ENCODE measurements at regions not wholly inside any gene's neighbourhood (a gene's known extent, or its start where the extent isn't known, plus 50 kb on each side); places are given as distances from the start of the nearest gene placed in this dataset.
"Not testable (repeated sequence)": the region's sequence is repeated elsewhere in the genome, so short reads cannot be mapped to it uniquely, and the experiment has no call there.

DNA sequence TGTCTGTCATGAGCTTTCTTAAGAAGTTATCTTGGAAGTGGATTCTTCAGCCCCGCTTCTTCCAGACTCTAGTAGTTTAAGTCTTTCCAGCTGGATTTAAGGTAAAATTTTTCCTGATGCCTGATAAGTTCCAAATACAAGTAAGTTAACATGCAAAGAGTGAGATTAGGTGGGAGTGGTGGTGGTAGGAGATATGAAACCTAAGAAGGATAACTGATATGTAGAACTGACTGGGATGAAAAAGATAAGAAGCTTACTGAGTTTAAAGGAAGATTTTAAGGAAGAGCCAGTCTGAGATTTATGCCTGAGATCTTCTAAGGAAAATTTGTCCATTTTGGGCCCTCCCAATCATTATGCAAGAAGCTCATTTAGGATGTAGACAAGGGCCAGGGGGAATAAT is 250.9 kb upstream of the SYT10 start:
- no peak for DNase-seq

- no peak for DNase-seq
Measured at GRCh38 chr12:33703221-33703620, 263.6 kb upstream of the SYT10 start.

DNA sequence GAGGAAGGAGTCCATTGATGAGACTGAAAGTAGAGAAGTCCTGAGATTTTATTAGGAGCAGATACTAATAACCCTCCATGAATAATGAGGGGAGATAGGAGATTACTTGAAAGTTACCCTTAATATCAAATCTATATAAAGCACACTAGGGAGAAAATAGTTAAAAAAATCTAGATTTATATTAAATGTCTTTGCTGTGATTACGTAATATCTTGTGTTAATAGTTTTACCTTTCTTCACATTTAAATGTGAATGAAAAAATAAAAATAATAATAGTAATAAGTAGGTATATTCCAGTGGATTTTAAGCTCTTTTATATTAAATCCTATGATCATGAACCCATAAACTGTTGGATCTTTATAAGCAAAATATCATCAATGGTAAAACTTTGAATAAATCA is 267.3 kb upstream of the SYT10 start:
- no peak for DNase-seq

DNA sequence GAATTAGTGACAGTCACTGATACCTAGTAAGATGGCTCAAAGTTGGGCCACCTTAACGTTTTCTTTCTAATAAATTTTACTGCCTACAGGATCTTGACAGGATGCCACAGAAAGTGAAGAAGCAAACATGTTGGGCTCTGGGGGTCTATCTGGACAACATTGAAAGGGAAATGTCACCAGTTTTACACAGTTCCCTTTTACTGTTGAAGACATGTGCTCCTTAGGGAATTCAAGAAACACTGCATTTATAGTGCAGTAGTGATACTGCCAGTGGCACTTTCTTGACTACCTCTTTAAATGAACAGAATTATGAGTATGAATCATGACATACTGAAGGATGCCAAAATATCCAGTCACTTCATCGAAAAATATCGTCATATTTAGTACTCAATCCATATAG is 269.3 kb upstream of the SYT10 start:
- no peak for DNase-seq

- DNase-seq: no peak
Measured at GRCh38 chr12:33710548-33710947, 270.9 kb upstream of the SYT10 start.

DNA sequence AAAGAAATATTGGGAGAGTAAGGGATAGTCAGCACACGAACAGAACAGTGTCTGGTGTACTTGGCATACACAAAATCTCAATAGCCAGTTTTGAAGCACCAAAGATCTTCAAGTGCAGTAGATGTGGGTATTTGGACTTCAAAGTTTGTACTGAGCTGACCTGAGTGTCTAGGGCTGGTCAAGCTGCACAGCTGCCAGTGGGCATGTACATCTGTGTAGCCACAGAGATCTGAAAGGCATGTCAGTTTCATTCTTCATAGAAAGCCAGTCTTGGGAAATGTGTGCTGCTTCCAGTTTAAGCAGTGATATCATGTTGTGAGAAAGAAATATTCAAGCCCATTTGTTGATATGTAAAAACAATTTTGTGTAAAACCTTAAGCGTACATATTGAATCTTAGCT is 279.0 kb upstream of the SYT10 start:
- DNase-seq: no peak

DNA sequence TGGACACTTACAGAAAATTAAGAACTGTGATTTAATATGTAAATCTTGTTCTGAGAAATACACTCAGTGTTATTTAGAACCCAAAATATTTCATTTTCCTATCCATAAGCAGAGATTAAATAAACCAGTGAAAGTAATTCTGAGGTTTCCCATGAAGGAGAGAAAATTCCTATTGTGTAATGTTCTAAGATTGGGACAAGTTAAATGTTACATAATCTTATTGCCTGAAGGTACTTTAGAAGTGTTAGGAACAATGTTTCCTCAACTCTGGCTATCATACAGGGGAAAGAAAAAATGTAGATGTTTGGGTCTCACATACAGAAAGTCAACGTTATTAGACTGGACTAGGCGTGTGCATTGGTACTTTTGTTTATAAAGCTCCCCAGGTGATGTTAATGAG is 281.9 kb upstream of the SYT10 start:
- DNase-seq: no peak

- no peak for DNase-seq
Measured at GRCh38 chr12:33724867-33725266, 285.2 kb upstream of the SYT10 start.

- no peak for DNase-seq
Measured at GRCh38 chr12:33734871-33735270, 287.4 kb upstream of the ALG10 start.

DNA sequence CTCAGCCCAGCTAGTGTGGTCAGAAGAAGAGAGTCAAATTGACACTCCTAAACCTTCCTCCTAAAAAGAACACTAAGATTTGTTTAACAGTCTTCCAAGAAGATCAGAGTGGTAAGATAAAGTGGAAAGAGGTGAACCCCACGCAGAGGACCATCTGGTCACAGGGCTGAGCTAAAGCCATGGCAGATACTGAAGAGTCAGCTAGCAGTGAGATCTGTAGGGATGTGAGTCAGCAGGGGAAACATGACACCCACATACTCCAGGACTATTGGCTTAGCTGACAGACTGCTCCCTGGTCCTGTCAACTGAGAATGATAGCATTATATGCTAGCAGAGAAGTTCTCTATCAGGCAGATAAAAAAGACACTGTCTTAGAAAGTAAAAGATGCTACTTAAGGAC is 269.4 kb upstream of the ALG10 start:
- no peak for DNase-seq

- DNase-seq: no peak
Measured at GRCh38 chr12:33757701-33758100, 264.6 kb upstream of the ALG10 start.

DNA sequence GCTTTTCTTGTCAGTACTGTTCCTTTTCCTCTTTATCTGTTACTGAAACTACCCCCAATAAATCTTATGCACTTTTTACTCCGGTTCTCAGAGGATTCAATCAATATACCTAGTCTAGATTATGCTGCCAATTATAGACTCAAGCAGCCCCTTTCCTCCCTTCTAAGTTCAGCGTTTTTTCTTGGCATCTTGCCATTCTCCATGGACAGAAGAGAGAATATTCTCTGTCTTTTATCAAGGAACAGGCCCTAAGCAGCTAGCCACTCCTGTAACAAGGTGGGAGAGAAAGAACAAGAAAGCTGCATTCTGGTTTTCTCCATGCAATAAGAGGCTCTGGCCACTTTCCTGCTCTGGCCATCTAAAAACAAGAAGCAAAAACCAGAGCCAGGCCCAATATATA is 263.0 kb upstream of the ALG10 start:
- DNase-seq: no peak

DNA sequence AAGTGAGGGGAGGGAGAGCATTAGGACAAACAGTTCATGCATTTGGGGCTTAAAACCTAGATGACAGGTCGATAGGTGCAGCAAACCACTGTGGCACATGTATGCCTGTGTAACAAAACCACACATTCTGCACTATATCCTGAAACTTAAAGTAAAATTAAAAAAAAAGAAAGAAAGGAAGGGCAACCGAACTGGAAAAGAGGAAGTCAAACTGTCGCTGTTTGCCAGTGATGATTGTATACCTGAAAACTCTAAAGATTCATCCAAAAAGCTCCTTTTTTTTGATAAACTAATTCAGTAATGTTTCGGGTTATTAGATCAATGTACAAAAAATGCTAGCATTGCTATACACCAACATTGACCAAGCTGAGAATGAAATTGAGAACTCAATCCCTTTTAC is 259.0 kb upstream of the ALG10 start:
- DNase-seq: no peak

GRCh38 chr12:33770652-33771051 is 251.6 kb upstream of the ALG10 start:
- no peak for DNase-seq

DNA sequence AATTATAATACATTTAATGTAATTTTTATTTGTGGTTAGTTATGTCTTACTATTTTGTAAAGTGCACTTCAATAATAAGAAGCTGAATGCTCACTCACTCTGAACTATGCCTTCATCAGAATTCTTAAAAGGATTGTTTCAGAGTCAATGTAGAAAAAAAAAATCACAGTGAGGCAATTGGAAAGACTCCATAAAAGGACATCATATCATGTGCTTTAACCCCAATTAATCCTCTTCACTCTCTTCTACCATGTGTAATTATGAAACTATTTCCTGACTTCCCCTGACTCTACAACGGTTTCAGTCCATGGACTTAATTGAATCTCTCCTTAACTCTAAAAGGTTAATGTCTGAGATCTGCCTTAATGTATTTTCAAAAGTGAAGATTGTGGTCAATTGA is 250.4 kb upstream of the ALG10 start:
- no peak for DNase-seq

GRCh38 chr12:33773091-33773490 is 249.2 kb upstream of the ALG10 start:
- DNase-seq: not testable (repeated sequence)

DNA sequence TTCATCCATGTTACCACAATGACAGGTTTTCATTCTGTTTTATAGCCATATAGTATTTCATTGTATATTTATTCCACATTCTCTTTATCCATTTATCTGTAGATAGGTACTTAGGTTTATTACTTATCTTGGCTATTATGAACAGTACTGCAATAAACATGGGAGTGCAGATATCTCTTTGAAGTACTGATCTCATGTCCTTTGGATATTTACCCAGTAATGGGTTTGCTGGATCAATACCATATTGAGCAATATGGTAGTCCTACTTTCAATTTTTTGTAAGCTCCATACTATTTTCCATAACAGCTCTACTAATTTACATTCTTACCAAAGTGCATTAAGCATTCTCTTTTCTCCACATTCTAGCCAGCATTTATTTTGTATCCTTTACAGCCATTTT is 235.8 kb upstream of the ALG10 start:
- DNase-seq: no peak

GRCh38 chr12:33794954-33795353 is 227.3 kb upstream of the ALG10 start:
- DNase-seq: no peak

GRCh38 chr12:33795536-33795935 is 226.8 kb upstream of the ALG10 start:
- no peak for DNase-seq

DNA sequence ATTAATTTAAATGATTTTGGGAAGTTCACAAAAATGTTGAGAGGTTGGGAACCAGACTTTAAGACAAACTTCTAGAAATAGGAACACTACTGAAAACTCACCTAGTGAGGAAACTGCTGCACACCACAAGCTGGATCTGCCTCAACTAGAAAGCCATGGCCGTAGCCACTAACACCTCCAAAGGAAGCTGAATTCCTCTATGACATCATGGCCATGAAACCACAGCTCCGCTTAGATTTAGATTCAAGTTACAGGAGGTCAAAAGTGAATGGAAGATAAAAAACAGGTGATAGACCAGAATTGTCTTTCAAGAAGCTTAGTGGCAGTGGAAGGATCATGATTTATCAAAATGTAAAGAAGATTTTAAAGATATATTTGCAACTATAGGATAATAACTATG is 208.8 kb upstream of the ALG10 start:
- DNase-seq: no peak

DNA sequence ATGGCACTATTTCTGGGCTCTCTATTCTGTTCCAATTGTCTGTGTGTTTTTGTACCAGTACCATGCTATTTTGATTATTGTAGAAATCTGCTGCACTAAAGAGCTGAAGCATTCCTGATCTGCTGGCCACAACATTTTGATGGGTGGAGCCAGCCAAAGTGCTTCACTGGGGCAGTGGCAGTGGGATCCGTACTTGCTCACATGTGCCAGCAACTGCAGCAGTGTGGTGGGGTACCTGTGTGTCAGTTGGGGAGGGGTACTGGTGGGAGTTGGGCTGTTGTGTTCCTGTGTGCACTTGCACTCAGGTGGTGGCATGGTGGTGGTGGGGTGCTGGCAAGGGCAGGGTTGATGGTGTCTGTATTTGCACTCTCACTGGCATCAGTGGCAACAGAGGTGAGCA is 204.6 kb upstream of the ALG10 start:
- no peak for DNase-seq

DNA sequence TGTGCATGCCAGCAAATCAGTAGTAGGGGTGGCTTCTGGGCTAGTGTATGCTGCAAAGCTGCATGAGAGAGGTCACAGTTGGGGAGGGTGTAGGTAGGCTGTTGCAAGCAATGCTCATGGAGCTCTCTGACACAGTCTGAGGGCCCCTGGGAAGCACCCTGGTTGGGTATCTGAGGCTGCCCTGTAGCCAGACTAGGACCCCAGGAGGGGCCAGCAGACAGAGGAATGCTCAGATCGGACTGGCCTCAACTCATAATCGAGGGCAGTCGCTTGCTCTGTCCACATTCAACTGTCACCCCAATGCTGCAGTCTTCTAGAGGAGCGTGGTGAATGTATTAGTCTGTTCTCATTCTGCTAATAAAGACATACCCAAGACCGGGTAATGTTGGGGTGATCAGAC is 204.0 kb upstream of the ALG10 start:
- DNase-seq: no peak

DNA sequence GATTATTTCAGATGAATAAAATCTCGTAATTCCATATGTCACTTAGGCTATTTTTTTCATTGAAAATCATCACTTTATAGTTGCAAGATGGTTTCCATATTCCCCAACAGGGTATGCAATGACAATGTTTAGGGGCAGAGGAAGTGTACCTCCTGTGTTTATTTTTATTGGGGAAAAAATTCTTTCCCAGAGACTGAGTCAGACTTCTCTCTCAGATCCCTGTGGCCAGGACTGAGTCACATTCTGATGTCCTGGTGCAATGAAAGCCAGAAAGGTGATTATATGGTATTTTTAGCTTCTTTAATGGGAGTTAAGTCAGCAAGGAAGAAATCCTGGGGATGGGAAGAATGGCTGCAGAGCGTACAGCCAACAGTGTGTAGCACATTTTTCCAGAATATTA is 196.9 kb upstream of the ALG10 start:
- DNase-seq: no peak

GRCh38 chr12:33825986-33826602 is 196.2 kb upstream of the ALG10 start:
- no peak for DNase-seq

DNA sequence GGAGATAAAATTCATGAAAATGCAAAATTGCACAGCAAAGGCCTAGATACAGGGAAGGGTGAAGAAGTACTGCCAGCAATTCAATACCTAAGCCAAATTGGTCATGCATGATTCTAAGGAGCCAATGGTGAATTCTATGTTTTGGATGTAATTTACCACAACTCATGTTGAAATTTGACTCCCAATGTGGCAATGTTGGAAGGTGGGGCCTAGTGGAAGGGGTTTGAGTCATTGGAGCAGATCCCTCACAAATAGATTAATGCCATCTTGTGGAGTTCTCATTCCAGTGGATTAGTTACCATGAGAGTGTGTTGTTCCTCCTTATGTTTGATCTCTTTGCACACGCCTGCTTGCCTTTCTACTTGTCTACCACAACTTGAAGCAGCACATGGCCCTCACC is 194.0 kb upstream of the ALG10 start:
- no peak for DNase-seq

- DNase-seq: no peak
Measured at GRCh38 chr12:33830070-33830469, 192.2 kb upstream of the ALG10 start.
